SK-N-SH (cell line): ENCODE measurements at regions not wholly inside any gene's neighbourhood (a gene's known extent, or its start where the extent isn't known, plus 50 kb on each side); places are given as distances from the start of the nearest gene placed in this dataset.

Experiments
- CTCF ChIA-PET: fragments of 300-600, 350-600 bp; formaldehyde crosslinking; extraction: SDS; loops from one replicate; lab custom pipeline; 2021; lab: Yijun Ruan, JAX
- POLR2A ChIA-PET: fragments of 350-600 bp; sonication (Branson Sonifier 250); formaldehyde crosslinking; extraction: SDS; loops from one replicate; lab custom pipeline; 2020; ENCODE audit warnings: antibody characterized with exemption, inconsistent platforms; lab: Yijun Ruan, JAX
- DNase-seq: peaks from one replicate; pipeline ENCODE4 v3.0.0; 2012
- H2AFZ ChIP-seq: fragments of 200-600 bp; sonication (generic); 2 replicates; pipeline ENCODE4 v1.8.1; 2016; ENCODE audit warnings: antibody characterized with exemption, mild to moderate bottlenecking, low read depth
- H3F3A ChIP-seq: fragments of 200-600 bp; sonication (generic); replicated peaks from 2 replicates; pipeline ENCODE3; 2016; ENCODE audit warnings: antibody characterized with exemption, mild to moderate bottlenecking; ENCODE audit not compliant: insufficient read depth
- H3K27ac ChIP-seq, 2 experiments: fragments of 200-500 bp in 1 of 2; fragments of 200-600 bp in 1 of 2; sonication (Bioruptor generic) in 1 of 2; sonication (generic), shearing (Covaris generic) in 1 of 2; 2 replicates each; pipeline versions ENCODE4 v1.5.1 to v1.6.1; 2014 to 2016; ENCODE audit warnings: low read depth in 2 of 2, inconsistent platforms in 1 of 2, low read length in 1 of 2, mild to moderate bottlenecking in 1 of 2, mixed read lengths in 1 of 2
- H3K27me3 ChIP-seq: fragments of 200-600 bp; sonication (generic), shearing (Covaris generic); 2 replicates; pipeline ENCODE4 v1.6.1; 2016; ENCODE audit warnings: mixed run types; ENCODE audit not compliant: insufficient read depth
- H3K36me3 ChIP-seq, 2 experiments: fragments of 200-500 bp in 1 of 2; fragments of 200-600 bp in 1 of 2; sonication (Bioruptor generic) in 1 of 2; sonication (generic) in 1 of 2; replicated peaks in 1 of 2; 2 replicates each; pipeline versions ENCODE3 to v1.5.1; 2014 to 2016; ENCODE audit warnings: low read length in 1 of 2, mild to moderate bottlenecking in 1 of 2; ENCODE audit not compliant: insufficient read depth in 2 of 2, control insufficient read depth in 1 of 2
- H3K4me1 ChIP-seq, 2 experiments: fragments of 200-500 bp in 1 of 2; fragments of 200-600 bp in 1 of 2; sonication (Bioruptor generic) in 1 of 2; sonication (generic), shearing (Covaris generic) in 1 of 2; 2 replicates each; pipeline versions ENCODE4 v1.5.1 to v1.6.1; 2014 to 2016; ENCODE audit warnings: low read depth in 1 of 2, low read length in 1 of 2, mixed run types in 1 of 2; ENCODE audit not compliant: insufficient read depth in 2 of 2, control insufficient read depth in 1 of 2
- H3K4me2 ChIP-seq: fragments of 200-600 bp; sonication (generic), shearing (Covaris generic); 2 replicates; pipeline ENCODE4 v1.6.1; 2017; ENCODE audit warnings: mixed run types
- H3K4me3 ChIP-seq, 2 experiments: fragments of 200-500 bp in 1 of 2; fragments of 200-600 bp in 1 of 2; sonication (Bioruptor generic) in 1 of 2; sonication (generic), shearing (Covaris generic) in 1 of 2; 2 replicates each; pipeline versions ENCODE4 v1.5.1 to v1.8.1; 2014 to 2016; ENCODE audit warnings: low read depth in 2 of 2, inconsistent platforms in 1 of 2, low read length in 1 of 2, mild to moderate bottlenecking in 1 of 2, mixed read lengths in 1 of 2, moderate library complexity in 1 of 2
- H3K79me2 ChIP-seq: fragments of 200-600 bp; sonication (generic); 2 replicates; pipeline ENCODE4 v1.8.1; 2017; ENCODE audit warnings: mild to moderate bottlenecking; ENCODE audit not compliant: insufficient read depth
- H3K9ac ChIP-seq: fragments of 200-600 bp; sonication (generic); 2 replicates; pipeline ENCODE4 v1.6.1; 2017; ENCODE audit warnings: mixed run types
- H3K9me2 ChIP-seq: fragments of 200-600 bp; sonication (generic); 2 replicates; pipeline ENCODE4 v1.6.1; 2017; ENCODE audit warnings: mixed run types
- H3K9me3 ChIP-seq: fragments of 200-600 bp; sonication (generic); 2 replicates; pipeline ENCODE4 v1.6.1; 2017; ENCODE audit warnings: mixed run types, mild to moderate bottlenecking, moderate library complexity
- H4K20me1 ChIP-seq: fragments of 200-600 bp; sonication (generic); 2 replicates; pipeline ENCODE4 v1.6.1; 2017; ENCODE audit warnings: mild to moderate bottlenecking, mixed run types; ENCODE audit not compliant: insufficient read depth
- CHD2 ChIP-seq: fragments of 150-350 bp; IDR thresholded peaks from 2 replicates; pipeline ENCODE4 v1.6.1; 2018; ENCODE audit warnings: low read length; ENCODE audit not compliant: partially characterized antibody
- EP300 ChIP-seq, 2 experiments: IDR thresholded peaks; 2 replicates each; pipeline versions ENCODE4 v1.4.0 to v1.6.1; 2012; ENCODE audit warnings: borderline replicate concordance in 1 of 2, low read depth in 1 of 2, low read length in 1 of 2
- EZH2phosphoT487 ChIP-seq: fragments of 200-600 bp; sonication (generic); IDR thresholded peaks from 2 replicates; pipeline ENCODE4 v1.6.1; 2017; ENCODE audit warnings: low read depth, mixed run types, mild to moderate bottlenecking, antibody characterized with exemption, moderate library complexity, borderline replicate concordance
- GABPA ChIP-seq: IDR thresholded peaks from 2 replicates; pipeline ENCODE4 v1.4.0; 2012; ENCODE audit warnings: low read depth, mild to moderate bottlenecking
- JUND ChIP-seq: IDR thresholded peaks from 2 replicates; pipeline ENCODE4 v1.4.0; 2012
- NFIC ChIP-seq: IDR thresholded peaks from 2 replicates; pipeline ENCODE4 v1.4.0; 2012; ENCODE audit warnings: borderline replicate concordance
- RFX5 ChIP-seq: IDR thresholded peaks from 2 replicates; pipeline ENCODE4 v1.6.1; 2012; ENCODE audit warnings: mild to moderate bottlenecking, improper control_type of control experiment, low read length
- RXRA ChIP-seq: IDR thresholded peaks from 2 replicates; pipeline ENCODE4 v1.4.0; 2012; ENCODE audit warnings: low read depth, mild to moderate bottlenecking, borderline replicate concordance
- WGBS: methylation state at CpG from one replicate; pipeline ENCODE4 v1.1.6; 2017; ENCODE audit warnings: low lambda C conversion rate; 5-methylcytosine and 5-hydroxymethylcytosine counted together
- TF ChIP-seq, protein P1 (sequence below): fragments of 150-350 bp; IDR thresholded peaks from 2 replicates; pipeline ENCODE4 v1.6.1; 2017; ENCODE audit warnings: antibody characterized with exemption, low read length, low read depth, borderline replicate concordance
- TF ChIP-seq, protein P2 (sequence below): IDR thresholded peaks from 2 replicates; pipeline ENCODE4 v1.4.0; 2012; ENCODE audit warnings: low read depth, borderline replicate concordance
- TF ChIP-seq, protein P3 (sequence below): IDR thresholded peaks from 2 replicates; pipeline ENCODE4 v1.6.1; 2012; ENCODE audit warnings: mild to moderate bottlenecking, low read depth, low read length, moderate library complexity

DNA sequence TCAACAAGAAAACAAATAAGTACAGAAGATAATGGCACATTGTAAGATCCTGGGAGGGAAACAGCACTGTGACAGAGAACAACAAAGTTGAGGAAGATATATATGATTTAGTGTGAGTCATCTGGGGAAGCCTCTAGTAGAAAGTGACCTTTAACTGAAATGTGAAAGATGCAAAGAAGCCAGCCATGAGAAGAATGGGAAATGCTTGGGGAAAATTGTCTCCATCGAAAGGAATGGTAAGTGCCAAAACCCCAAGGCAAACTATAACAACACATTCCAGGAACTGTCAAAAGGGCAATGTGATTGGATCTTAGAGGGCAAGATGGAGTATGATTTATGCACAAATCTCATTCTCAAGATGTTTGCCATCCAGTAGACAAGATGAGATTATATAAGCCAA is 537.8 kb upstream of the BRINP1 start:
- no peak for DNase-seq
- Histone ChIP-seq H3K79me2 (no peaks in the 10 kb centered on the region), H3K9me2 (no peaks in the 10 kb centered on the region), H3F3A (no peaks in the 10 kb centered on the region), H3K4me2 (no peak overlapping the region), H3K4me3 (no peak overlapping the region), H3K9ac (no peak overlapping the region), H2AFZ (no peak overlapping the region), H3K9me3 (no peaks in the 10 kb centered on the region), H3K4me1 (no peaks in the 10 kb centered on the region), H3K27me3 (no peaks in the 10 kb centered on the region), H3K27ac (no peak overlapping the region), H4K20me1 (no peaks in the 10 kb centered on the region), H3K36me3 (no peaks in the 10 kb centered on the region)
- WGBS = 20% methylated on average over 1 of the region's 1 CpG
- POLR2A ChIA-PET = no interaction called here
- CTCF ChIA-PET = interaction anchor here (0.5 kb wide), 1 partner anchor 25 kb away, joined by 3 read pairs; no protein-coding TSS in a partner anchor
- TF ChIP-seq, protein P1, sequence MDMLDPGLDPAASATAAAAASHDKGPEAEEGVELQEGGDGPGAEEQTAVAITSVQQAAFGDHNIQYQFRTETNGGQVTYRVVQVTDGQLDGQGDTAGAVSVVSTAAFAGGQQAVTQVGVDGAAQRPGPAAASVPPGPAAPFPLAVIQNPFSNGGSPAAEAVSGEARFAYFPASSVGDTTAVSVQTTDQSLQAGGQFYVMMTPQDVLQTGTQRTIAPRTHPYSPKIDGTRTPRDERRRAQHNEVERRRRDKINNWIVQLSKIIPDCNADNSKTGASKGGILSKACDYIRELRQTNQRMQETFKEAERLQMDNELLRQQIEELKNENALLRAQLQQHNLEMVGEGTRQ = no peak
- TF ChIP-seq EP300 (IDR thresholded peaks at IDR 0.05; ENCODE audit: borderline replicate concordance in 1 of 2, low read depth in 1 of 2, low read length in 1 of 2) (no peak), JUND (no peak), RFX5 (no peak), EZH2phosphoT487 (no peak), NFIC (no peak), CHD2 (no peak)
- TF ChIP-seq, protein P2, sequence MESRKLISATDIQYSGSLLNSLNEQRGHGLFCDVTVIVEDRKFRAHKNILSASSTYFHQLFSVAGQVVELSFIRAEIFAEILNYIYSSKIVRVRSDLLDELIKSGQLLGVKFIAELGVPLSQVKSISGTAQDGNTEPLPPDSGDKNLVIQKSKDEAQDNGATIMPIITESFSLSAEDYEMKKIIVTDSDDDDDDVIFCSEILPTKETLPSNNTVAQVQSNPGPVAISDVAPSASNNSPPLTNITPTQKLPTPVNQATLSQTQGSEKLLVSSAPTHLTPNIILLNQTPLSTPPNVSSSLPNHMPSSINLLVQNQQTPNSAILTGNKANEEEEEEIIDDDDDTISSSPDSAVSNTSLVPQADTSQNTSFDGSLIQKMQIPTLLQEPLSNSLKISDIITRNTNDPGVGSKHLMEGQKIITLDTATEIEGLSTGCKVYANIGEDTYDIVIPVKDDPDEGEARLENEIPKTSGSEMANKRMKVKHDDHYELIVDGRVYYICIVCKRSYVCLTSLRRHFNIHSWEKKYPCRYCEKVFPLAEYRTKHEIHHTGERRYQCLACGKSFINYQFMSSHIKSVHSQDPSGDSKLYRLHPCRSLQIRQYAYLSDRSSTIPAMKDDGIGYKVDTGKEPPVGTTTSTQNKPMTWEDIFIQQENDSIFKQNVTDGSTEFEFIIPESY = no peak

DNA sequence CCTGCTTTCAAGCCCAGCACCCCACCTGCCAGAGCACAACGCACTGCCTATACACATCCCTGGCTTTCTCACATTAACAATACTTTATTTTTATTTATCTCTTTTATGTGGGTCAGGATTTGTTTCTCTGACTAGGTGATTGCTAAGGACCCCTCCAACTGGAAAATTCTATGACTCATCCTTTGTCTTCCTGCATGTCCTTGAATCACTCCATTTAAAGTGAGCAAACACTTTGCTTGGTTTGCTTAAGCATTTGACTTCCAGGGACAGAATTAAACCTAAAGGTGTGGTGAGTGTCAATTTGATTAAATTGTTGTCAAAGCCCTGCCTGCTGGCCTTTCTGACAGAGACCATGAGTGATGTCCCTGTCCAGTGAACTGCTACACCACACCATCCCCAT is 536.5 kb upstream of the BRINP1 start:
- Histone ChIP-seq H3K4me2 (no peak overlapping the region), H3K79me2 (no peaks in the 10 kb centered on the region), H4K20me1 (no peaks in the 10 kb centered on the region), H3F3A (no peaks in the 10 kb centered on the region), H2AFZ (no peak overlapping the region), H3K4me1 (no peaks in the 10 kb centered on the region), H3K9ac (no peak overlapping the region), H3K9me3 (no peaks in the 10 kb centered on the region), H3K9me2 (no peaks in the 10 kb centered on the region), H3K36me3 (no peaks in the 10 kb centered on the region), H3K4me3 (no peak overlapping the region), H3K27me3 (no peaks in the 10 kb centered on the region), H3K27ac (no peak overlapping the region)
- CTCF ChIA-PET = interaction anchor here (0.9 kb wide), 1 partner anchor 10 kb away, joined by 3 read pairs; no protein-coding TSS in a partner anchor
- 13% methylated on average over 1 of the region's 1 CpG for whole genome bisulfite sequencing
- POLR2A ChIA-PET = no interaction called here
- TF ChIP-seq, protein P3, sequence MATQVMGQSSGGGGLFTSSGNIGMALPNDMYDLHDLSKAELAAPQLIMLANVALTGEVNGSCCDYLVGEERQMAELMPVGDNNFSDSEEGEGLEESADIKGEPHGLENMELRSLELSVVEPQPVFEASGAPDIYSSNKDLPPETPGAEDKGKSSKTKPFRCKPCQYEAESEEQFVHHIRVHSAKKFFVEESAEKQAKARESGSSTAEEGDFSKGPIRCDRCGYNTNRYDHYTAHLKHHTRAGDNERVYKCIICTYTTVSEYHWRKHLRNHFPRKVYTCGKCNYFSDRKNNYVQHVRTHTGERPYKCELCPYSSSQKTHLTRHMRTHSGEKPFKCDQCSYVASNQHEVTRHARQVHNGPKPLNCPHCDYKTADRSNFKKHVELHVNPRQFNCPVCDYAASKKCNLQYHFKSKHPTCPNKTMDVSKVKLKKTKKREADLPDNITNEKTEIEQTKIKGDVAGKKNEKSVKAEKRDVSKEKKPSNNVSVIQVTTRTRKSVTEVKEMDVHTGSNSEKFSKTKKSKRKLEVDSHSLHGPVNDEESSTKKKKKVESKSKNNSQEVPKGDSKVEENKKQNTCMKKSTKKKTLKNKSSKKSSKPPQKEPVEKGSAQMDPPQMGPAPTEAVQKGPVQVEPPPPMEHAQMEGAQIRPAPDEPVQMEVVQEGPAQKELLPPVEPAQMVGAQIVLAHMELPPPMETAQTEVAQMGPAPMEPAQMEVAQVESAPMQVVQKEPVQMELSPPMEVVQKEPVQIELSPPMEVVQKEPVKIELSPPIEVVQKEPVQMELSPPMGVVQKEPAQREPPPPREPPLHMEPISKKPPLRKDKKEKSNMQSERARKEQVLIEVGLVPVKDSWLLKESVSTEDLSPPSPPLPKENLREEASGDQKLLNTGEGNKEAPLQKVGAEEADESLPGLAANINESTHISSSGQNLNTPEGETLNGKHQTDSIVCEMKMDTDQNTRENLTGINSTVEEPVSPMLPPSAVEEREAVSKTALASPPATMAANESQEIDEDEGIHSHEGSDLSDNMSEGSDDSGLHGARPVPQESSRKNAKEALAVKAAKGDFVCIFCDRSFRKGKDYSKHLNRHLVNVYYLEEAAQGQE = no peak
- no peak for TF ChIP-seq GABPA
- TF ChIP-seq RXRA = no peak
- no peak for TF ChIP-seq JUND
- no peak for TF ChIP-seq EP300 (IDR thresholded peaks at IDR 0.05; ENCODE audit: borderline replicate concordance in 1 of 2, low read depth in 1 of 2, low read length in 1 of 2)
- DNase-seq = no peak
